ENCODE measurements at regions not wholly inside any gene's neighbourhood (a gene's known extent, or its start where the extent isn't known, plus 50 kb on each side); places are given as distances from the start of the nearest gene placed in this dataset.
"Not testable (repeated sequence)": the region's sequence is repeated elsewhere in the genome, so short reads cannot be mapped to it uniquely, and the experiment has no call there.

DNA sequence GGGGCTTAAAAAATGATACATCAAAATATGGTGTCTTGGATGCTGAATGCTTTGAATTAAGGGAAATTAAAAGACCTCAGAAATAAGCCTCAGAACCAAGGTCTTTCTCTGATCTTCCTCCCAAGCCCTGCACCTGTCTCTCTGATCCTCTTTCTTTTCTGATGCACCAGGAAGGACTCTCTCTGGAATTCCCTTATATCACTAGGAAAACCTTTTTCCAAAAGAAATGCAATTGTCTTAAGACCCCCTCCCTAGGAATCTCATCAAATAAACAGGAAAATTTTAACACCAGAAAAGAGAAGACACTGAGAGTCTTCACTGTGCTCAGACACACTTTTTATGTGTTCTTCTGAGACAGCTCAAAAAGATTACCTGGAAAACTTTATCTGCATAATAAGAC lies 159.5 kb upstream of the PTBP2 start:
- Histone ChIP-seq H3K27me3 (no peaks in the 10 kb centered on the region), H3K36me3 (replicated peaks in 1 of 2; ENCODE audit: insufficient read depth in 1 of 2, low read depth in 2 of 2) (no peaks in the 10 kb centered on the region), H3K4me1 (no peaks in the 10 kb centered on the region), H3K9me3 (no peaks in the 10 kb centered on the region), H3K27ac (no peak overlapping the region), H3K4me3 (no peak overlapping the region)
- intact Hi-C loops (cut with DNase I): no loop called here
- ATAC-seq (no peak), DNase-seq (no peak)
- TF ChIP-seq POLR2A (IDR thresholded peaks at IDR 0.05): no peak
- TF ChIP-seq, protein P1, sequence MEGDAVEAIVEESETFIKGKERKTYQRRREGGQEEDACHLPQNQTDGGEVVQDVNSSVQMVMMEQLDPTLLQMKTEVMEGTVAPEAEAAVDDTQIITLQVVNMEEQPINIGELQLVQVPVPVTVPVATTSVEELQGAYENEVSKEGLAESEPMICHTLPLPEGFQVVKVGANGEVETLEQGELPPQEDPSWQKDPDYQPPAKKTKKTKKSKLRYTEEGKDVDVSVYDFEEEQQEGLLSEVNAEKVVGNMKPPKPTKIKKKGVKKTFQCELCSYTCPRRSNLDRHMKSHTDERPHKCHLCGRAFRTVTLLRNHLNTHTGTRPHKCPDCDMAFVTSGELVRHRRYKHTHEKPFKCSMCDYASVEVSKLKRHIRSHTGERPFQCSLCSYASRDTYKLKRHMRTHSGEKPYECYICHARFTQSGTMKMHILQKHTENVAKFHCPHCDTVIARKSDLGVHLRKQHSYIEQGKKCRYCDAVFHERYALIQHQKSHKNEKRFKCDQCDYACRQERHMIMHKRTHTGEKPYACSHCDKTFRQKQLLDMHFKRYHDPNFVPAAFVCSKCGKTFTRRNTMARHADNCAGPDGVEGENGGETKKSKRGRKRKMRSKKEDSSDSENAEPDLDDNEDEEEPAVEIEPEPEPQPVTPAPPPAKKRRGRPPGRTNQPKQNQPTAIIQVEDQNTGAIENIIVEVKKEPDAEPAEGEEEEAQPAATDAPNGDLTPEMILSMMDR (IDR thresholded peaks at IDR 0.05): no peak

DNA sequence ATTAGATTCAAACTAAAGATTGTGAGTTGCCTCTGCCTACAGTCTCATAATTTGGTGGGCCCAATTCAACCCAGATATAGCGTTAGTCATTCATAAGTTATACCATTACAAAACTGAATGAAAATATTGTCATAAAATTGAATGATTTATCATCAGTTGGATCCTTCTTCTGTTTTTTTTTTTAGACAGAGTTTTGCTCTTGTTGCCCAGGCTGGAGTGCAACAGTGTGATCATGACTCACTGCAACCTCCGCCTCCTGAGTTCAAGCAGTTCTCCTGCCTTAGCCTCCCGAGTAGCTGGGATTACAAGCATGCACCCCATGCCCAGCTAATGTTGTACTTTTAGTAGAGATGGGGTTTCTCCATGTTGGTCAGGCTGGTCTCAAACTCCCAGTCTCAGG lies 157.2 kb upstream of the PTBP2 start:
- intact Hi-C loops (cut with DNase I); H3K36me3 ChIP-seq (replicated peaks in 1 of 2; ENCODE audit: insufficient read depth in 1 of 2, low read depth in 2 of 2); ATAC-seq; H3K4me3 ChIP-seq; H3K4me1 ChIP-seq; H3K27me3 ChIP-seq; DNase-seq; H3K9me3 ChIP-seq; H3K27ac ChIP-seq: not testable (repeated sequence)
- WGBS, 2 donors: 65 to 83% methylated on average over 3 of the region's 3 CpGs

DNA sequence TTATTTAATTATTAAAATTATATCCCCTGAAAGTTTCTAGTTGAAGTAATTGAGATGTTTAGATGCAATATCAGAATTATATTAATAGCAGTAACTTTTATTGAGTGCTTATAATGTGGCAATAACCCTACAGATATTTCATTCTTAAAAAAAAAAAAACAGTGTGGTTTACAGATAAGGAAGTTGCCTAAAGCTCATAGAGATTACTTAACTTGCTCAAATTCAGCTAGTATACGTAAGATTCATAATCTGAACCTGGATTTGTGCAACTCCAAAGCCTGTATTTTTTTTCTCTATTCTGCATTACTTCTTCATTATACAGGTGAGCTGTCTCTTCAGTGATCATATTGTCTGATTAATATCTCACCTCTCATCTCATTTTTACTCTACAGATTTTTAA lies 156.0 kb upstream of the PTBP2 start:
- no peak for ATAC-seq
- intact Hi-C loops (cut with DNase I): no loop called here
- Histone ChIP-seq H3K27ac (no peak overlapping the region), H3K9me3 (no peaks in the 10 kb centered on the region), H3K4me1 (no peaks in the 10 kb centered on the region), H3K36me3 (replicated peaks in 1 of 2; ENCODE audit: insufficient read depth in 1 of 2, low read depth in 2 of 2) (no peaks in the 10 kb centered on the region), H3K27me3 (no peaks in the 10 kb centered on the region), H3K4me3 (no peak overlapping the region)
- no peak for DNase-seq
- 65 to 80% methylated on average over 1 of the region's 1 CpG for WGBS, 2 donors
- TF ChIP-seq, protein P1 (IDR thresholded peaks at IDR 0.05): no peak
- no peak for TF ChIP-seq POLR2A (IDR thresholded peaks at IDR 0.05)

GRCh38 chr1:96568639-96569038 lies 152.9 kb upstream of the PTBP2 start:
- no peaks in the 10 kb centered on the region for H3K4me1 ChIP-seq
- no peaks in the 10 kb centered on the region for H3K27me3 ChIP-seq
- H3K4me3 ChIP-seq: no peak overlapping the region
- no peaks in the 10 kb centered on the region for H3K36me3 ChIP-seq (replicated peaks in 1 of 2; ENCODE audit: insufficient read depth in 1 of 2, low read depth in 2 of 2)
- H3K9me3 ChIP-seq: no peaks in the 10 kb centered on the region
- intact Hi-C loops (cut with DNase I): no loop called here
- no peak for DNase-seq
- ATAC-seq: no peak
- no peak overlapping the region for H3K27ac ChIP-seq
- 25 to 26% methylated on average over 3 of the region's 3 CpGs for WGBS, 2 donors
- TF ChIP-seq POLR2A (IDR thresholded peaks at IDR 0.05): no peak
- TF ChIP-seq, protein P1 (IDR thresholded peaks at IDR 0.05): no peak

DNA sequence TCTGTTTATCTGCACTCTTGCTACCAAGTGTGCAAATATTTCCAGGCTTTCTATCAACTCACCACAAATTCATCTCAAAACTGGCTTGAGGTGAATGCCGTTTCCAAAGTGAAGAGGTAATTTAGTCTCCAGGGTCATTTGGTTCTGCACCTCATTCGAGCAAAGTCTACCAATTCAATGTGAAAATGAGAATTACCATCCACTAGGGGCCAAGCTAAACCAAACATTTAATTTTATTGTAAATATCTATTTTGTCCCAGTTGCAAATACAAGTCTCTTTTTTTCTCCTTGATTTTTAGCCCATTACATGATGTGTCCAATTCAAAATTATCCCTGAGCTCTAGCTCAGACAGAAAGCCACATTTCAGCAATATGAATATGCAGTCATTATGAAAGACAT lies 152.3 kb upstream of the PTBP2 start:
- Histone ChIP-seq H3K4me3 (no peak overlapping the region), H3K27me3 (no peaks in the 10 kb centered on the region), H3K27ac (no peak overlapping the region), H3K36me3 (replicated peaks in 1 of 2; ENCODE audit: insufficient read depth in 1 of 2, low read depth in 2 of 2) (no peaks in the 10 kb centered on the region), H3K9me3 (no peaks in the 10 kb centered on the region), H3K4me1 (no peaks in the 10 kb centered on the region)
- DNase-seq: no peak
- no peak for TF ChIP-seq POLR2A (IDR thresholded peaks at IDR 0.05)
- TF ChIP-seq, protein P1 (IDR thresholded peaks at IDR 0.05): no peak
- ATAC-seq: no peak
- WGBS, 2 donors: 43 to 55% methylated on average over 2 of the region's 2 CpGs
- intact Hi-C loops (cut with DNase I): no loop called here
